ENCODE measurements at regions not wholly inside any gene's neighbourhood (a gene's known extent, or its start where the extent isn't known, plus 50 kb on each side); places are given as distances from the start of the nearest gene placed in this dataset.

DNA sequence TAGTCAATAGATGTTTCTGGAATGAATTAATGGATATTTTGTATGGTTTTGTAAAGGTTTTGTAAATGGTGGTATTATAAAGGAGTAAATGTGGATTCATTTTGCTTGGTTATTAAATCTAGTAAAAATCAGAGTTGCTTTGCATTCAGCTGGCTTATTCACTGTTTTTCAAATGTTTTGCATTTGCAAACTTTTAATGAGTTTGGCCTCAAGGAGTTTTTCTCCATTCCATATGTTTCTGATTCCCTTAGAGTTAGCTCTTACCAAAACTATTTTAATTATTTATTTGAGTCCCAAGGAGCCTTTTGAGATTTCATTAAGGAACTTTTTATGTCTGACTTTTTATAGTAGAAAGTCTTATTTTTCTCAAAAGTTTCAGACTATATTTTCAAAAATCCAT lies 992.2 kb downstream of the DIPK2A start:
- dilution Hi-C loops (cut with MboI; ENCODE audit: extremely low pct_ligation_motif_present, low sequenced_read_pairs): no loop called here
- H3K27me3 ChIP-seq (ENCODE audit: control insufficient read depth, extremely low read depth, insufficient read depth, low read length): no peaks in the 10 kb centered on the region
- no peak for DNase-seq (ENCODE audit: low read depth, low spot score)
- FAIRE-seq: no peak
- no peak overlapping the region for H3K27ac ChIP-seq (ENCODE audit: control insufficient read depth, insufficient read depth, low read length)
- H3K9me1 ChIP-seq (ENCODE audit: control insufficient read depth, extremely low read depth, insufficient read depth, low read length): no peaks in the 10 kb centered on the region
- H3K4me1 ChIP-seq (ENCODE audit: control insufficient read depth, extremely low read depth, insufficient read depth, low read length): no peaks in the 10 kb centered on the region
- H3K4me3 ChIP-seq (ENCODE audit: control insufficient read depth in 2 of 3, extremely low read depth in 1 of 3, insufficient read depth in 2 of 3, low read depth in 1 of 3, low read length in 3 of 3): no peak overlapping the region
- H3K79me2 ChIP-seq (ENCODE audit: control insufficient read depth, insufficient read depth, low read length): no peaks in the 10 kb centered on the region
- no peaks in the 10 kb centered on the region for H4K20me1 ChIP-seq (ENCODE audit: control insufficient read depth, extremely low read depth, insufficient read depth, low read length)
- no peak overlapping the region for H2AFZ ChIP-seq (ENCODE audit: control insufficient read depth, low read length)
- H3K4me2 ChIP-seq (ENCODE audit: control insufficient read depth, extremely low read depth, insufficient read depth, low read depth, low read length): no peak overlapping the region
- H3K9me3 ChIP-seq (ENCODE audit: control insufficient read depth, low read depth, low read length): no peaks in the 10 kb centered on the region
- H3K36me3 ChIP-seq (ENCODE audit: control insufficient read depth in 2 of 2, extremely low read depth in 1 of 2, insufficient read depth in 2 of 2, low read length in 2 of 2): no peaks in the 10 kb centered on the region
- no peak overlapping the region for H3K9ac ChIP-seq (ENCODE audit: control insufficient read depth, extremely low read depth, insufficient read depth, low read length)
- TF ChIP-seq, protein P1, sequence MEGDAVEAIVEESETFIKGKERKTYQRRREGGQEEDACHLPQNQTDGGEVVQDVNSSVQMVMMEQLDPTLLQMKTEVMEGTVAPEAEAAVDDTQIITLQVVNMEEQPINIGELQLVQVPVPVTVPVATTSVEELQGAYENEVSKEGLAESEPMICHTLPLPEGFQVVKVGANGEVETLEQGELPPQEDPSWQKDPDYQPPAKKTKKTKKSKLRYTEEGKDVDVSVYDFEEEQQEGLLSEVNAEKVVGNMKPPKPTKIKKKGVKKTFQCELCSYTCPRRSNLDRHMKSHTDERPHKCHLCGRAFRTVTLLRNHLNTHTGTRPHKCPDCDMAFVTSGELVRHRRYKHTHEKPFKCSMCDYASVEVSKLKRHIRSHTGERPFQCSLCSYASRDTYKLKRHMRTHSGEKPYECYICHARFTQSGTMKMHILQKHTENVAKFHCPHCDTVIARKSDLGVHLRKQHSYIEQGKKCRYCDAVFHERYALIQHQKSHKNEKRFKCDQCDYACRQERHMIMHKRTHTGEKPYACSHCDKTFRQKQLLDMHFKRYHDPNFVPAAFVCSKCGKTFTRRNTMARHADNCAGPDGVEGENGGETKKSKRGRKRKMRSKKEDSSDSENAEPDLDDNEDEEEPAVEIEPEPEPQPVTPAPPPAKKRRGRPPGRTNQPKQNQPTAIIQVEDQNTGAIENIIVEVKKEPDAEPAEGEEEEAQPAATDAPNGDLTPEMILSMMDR (optimal IDR thresholded peaks at IDR 0.05 in 1 of 3, IDR thresholded peaks at IDR 0.05 in 1 of 3, conservative IDR thresholded peaks at IDR 0.05 in 1 of 3; ENCODE audit: extremely low read depth in 1 of 3, insufficient read depth in 2 of 3, low read length in 3 of 3): no peak
- no peak for TF ChIP-seq EZH2 (IDR thresholded peaks at IDR 0.05; ENCODE audit: low read length)

DNA sequence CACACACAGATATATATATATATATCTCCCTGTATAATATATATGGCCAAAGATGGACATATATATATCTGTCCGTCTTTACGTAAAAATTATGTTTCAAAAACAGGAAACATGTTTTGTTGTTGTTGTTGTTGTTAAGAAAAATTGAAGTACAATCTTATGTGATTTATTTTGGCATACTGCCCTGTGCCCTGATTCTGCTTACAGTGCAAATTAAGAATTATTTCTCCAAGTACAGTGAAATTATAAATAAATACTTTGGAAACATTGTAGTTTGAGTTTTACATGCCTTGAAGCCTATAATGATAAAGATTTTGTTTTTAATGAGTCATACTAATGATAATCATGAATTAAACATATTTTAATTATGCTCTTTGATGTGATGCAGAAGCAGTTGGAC lies 994.9 kb downstream of the DIPK2A start:
- H3K36me3 ChIP-seq (ENCODE audit: control insufficient read depth in 2 of 2, extremely low read depth in 1 of 2, insufficient read depth in 2 of 2, low read length in 2 of 2): no peaks in the 10 kb centered on the region
- DNase-seq (ENCODE audit: low read depth, low spot score): no peak
- dilution Hi-C loops (cut with MboI; ENCODE audit: extremely low pct_ligation_motif_present, low sequenced_read_pairs): no loop called here
- no peaks in the 10 kb centered on the region for H3K4me1 ChIP-seq (ENCODE audit: control insufficient read depth, extremely low read depth, insufficient read depth, low read length)
- no peak overlapping the region for H3K4me3 ChIP-seq (ENCODE audit: control insufficient read depth in 2 of 3, extremely low read depth in 1 of 3, insufficient read depth in 2 of 3, low read depth in 1 of 3, low read length in 3 of 3)
- H3K79me2 ChIP-seq (ENCODE audit: control insufficient read depth, insufficient read depth, low read length): no peaks in the 10 kb centered on the region
- TF ChIP-seq EZH2 (IDR thresholded peaks at IDR 0.05; ENCODE audit: low read length): no peak
- TF ChIP-seq, protein P1 (optimal IDR thresholded peaks at IDR 0.05 in 1 of 3, IDR thresholded peaks at IDR 0.05 in 1 of 3, conservative IDR thresholded peaks at IDR 0.05 in 1 of 3; ENCODE audit: extremely low read depth in 1 of 3, insufficient read depth in 2 of 3, low read length in 3 of 3): no peak
- no peaks in the 10 kb centered on the region for H3K27me3 ChIP-seq (ENCODE audit: control insufficient read depth, extremely low read depth, insufficient read depth, low read length)
- no peaks in the 10 kb centered on the region for H4K20me1 ChIP-seq (ENCODE audit: control insufficient read depth, extremely low read depth, insufficient read depth, low read length)
- no peak overlapping the region for H3K27ac ChIP-seq (ENCODE audit: control insufficient read depth, insufficient read depth, low read length)
- FAIRE-seq: no peak
- H3K9ac ChIP-seq (ENCODE audit: control insufficient read depth, extremely low read depth, insufficient read depth, low read length): no peak overlapping the region
- H3K9me1 ChIP-seq (ENCODE audit: control insufficient read depth, extremely low read depth, insufficient read depth, low read length): no peaks in the 10 kb centered on the region
- no peak overlapping the region for H3K4me2 ChIP-seq (ENCODE audit: control insufficient read depth, extremely low read depth, insufficient read depth, low read depth, low read length)
- H3K9me3 ChIP-seq (ENCODE audit: control insufficient read depth, low read depth, low read length): no peaks in the 10 kb centered on the region
- H2AFZ ChIP-seq (ENCODE audit: control insufficient read depth, low read length): no peak overlapping the region
